WERI-Rb-1 (cell line): ENCODE measurements at regions not wholly inside any gene's neighbourhood (a gene's known extent, or its start where the extent isn't known, plus 50 kb on each side); places are given as distances from the start of the nearest gene placed in this dataset.

ENCODE experiments used
- DNase-seq: peaks from one replicate; pipeline ENCODE4 v3.0.0-alpha.2; 2020
- H3K27ac ChIP-seq: fragments of 250-450 bp; sonication (Bioruptor Pico); 2 replicates; pipeline ENCODE4 v1.5.1; 2020; ENCODE audit warnings: mild to moderate bottlenecking, moderate library complexity
- H3K27me3 ChIP-seq: fragments of 250-450 bp; sonication (Bioruptor Pico); 2 replicates; pipeline ENCODE4 v1.5.1; 2021; ENCODE audit warnings: mild to moderate bottlenecking, low read depth, moderate library complexity; ENCODE audit not compliant: insufficient read depth, severe bottlenecking
- H3K36me3 ChIP-seq: fragments of 250-450 bp; sonication (Bioruptor Pico); 2 replicates; pipeline ENCODE4 v1.5.1; 2020; ENCODE audit warnings: mild to moderate bottlenecking, moderate library complexity
- H3K4me3 ChIP-seq: 2 replicates; pipeline ENCODE4 v1.5.1; 2011; ENCODE audit warnings: low read depth, mild to moderate bottlenecking, control low read depth, low read length
- H3K9me3 ChIP-seq: fragments of 250-450 bp; sonication (Bioruptor Pico); 2 replicates; pipeline ENCODE4 v1.5.1; 2021; ENCODE audit warnings: mild to moderate bottlenecking, moderate library complexity; ENCODE audit not compliant: severe bottlenecking
- CTCF ChIP-seq: IDR thresholded peaks from 2 replicates; pipeline ENCODE4 v1.5.1; 2011; ENCODE audit warnings: low read depth, mild to moderate bottlenecking, control low read depth, inconsistent platforms, low read length

GRCh38 chr6:27528714-27529113, 55.8 kb upstream of the ZNF184 start:
- H3K27ac ChIP-seq: no peak overlapping the region
- peaks cover 12% of the 10 kb centered on the region for H3K9me3 ChIP-seq
- no peaks in the 10 kb centered on the region for H3K36me3 ChIP-seq
- DNase-seq: no peak
- TF ChIP-seq CTCF: no peak
- H3K27me3 ChIP-seq: peaks cover 55% of the 10 kb centered on the region
- H3K4me3 ChIP-seq: no peak overlapping the region
